Activated CD4-positive, alpha-beta T cell treated with anti-CD3 and anti-CD28 coated beads for 48 hours (primary cell): ENCODE measurements at regions not wholly inside any gene's neighbourhood (a gene's known extent, or its start where the extent isn't known, plus 50 kb on each side); places are given as distances from the start of the nearest gene placed in this dataset.
"Not testable (repeated sequence)": the region's sequence is repeated elsewhere in the genome, so short reads cannot be mapped to it uniquely, and the experiment has no call there.

ENCODE experiments used
- DNase-seq: peaks from one replicate; pipeline ENCODE4 v3.0.0-alpha.2; 2020

DNA sequence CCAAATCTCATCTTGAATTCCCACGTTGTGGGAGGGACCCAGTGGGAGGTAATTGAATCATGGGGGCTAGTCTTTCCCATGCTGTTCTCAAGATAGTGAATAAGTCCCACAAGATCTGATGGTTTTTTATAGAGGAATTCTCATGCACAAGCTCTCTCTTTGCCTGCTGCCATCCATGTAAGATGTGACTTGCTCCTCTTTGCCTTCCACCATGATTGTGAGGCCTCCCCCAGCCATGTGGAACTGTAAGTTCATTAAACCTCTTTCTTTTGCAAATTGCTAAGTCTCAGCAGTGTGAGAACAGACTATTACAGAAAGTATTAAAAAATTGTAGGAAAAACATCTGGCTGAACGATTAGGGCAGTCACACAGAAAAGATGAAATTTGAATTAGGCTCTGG is 921.8 kb downstream of the MCTP2 start:
- not testable (repeated sequence) for DNase-seq

DNA sequence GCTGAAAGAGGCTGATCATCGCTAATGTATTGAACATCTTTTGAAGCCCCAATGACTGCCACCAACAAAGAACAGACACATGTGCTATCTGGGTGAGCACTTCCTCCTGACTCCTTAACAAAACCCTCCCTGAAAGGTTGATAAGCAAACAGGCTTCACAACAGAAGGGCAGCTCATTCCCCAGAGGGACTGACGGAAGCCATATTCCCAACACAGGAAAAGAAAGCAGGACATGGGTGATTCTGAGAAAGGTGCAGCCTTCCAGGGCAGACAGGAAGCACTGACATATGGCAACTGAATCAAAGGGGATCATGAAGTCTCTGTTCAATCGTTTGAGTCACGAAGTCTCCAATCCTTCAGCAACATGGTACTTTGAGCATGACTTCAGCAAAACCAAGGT is 929.0 kb downstream of the MCTP2 start:
- DNase-seq = no peak

GRCh38 chr15:95162069-95162468 is 930.7 kb downstream of the MCTP2 start:
- no peak for DNase-seq

GRCh38 chr15:95162531-95162930 is 931.2 kb downstream of the MCTP2 start:
- DNase-seq = no peak

DNA sequence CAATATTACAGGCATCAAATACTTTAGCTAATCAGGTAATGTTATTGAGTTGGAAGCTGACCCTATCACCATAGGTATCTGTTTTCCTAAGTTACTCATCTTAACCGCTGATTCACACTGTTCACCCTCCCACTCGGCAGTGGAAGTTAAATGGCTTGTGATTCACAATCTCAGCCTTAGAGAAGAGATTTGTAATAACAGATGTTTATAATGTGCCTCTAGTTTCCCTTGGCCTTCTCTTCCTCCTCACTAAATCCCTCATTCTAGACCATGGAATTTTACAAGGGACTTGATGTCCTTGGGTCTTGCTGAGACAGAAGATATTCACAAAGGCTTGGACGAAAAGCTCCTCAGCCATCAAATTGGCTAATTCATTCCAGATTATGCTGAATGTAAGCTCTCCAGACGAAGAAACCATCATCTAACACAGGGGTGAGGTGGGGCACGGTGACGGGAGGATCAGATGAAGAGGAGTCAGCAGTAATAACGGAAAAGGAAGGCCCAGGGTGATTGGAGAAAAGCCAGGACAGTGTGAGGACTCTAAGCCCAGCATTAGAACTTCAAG is 931.7 kb downstream of the MCTP2 start:
- DNase-seq = no peak

DNA sequence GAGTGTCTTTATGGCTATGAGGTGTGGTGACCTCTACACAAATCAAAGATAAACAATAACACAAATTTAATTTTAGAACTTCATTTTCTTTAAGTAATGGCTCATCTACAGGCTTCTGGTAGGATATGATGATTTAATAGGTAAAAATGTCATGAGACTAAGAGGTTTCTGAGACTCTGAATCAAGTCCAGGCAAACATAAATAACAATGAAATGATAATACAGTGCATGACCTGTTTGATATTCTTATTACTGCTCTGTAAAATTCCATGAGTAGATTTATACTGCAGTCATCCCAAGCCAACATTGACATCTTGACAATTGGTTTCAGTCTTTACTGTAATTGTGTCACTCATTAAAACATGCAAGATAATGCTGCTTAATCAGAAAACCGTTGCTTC is 936.8 kb downstream of the MCTP2 start:
- DNase-seq = no peak

- DNase-seq = no peak
These were observed 937.6 kb downstream of the MCTP2 start for GRCh38 chr15:95168951-95169431.

GRCh38 chr15:95169541-95170459 is 938.4 kb downstream of the MCTP2 start:
- DNase-seq = no peak

DNA sequence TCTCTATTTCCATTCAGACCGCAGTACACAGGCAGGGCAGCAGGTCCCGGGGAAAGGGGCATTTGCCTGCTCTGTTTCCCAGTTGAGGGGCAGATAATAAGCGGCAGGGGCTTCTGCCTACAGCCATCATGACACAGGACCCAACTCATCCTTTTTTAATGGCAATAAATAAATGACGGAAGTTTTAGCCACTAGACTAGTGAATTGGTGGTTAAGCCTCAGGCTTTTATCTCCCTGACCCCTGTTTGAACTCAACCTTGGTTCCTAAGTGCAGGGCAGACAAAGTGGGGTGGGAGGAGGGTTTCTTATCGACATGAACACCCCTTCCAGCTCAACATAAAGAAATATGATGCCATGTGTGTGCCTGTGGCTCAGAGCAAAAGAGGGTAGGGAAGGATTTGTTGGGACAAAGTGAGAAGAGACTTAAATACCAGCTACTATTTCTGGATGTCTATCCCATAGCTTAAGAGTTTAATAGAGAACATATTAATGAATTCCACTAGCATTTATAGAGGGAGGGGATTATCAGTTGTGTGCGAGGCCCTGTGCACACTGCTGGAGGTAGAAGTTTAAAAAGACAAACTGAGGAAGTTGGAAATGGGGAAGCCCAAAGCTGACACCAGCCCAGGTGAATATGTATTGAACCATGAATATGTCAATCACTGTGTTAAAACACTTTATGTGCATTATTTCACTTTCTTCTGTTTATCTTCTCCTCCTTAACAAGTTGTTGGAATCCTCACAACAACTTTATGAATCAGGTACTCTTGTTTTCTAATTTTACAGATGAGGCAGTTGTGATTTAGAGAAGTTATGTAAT is 939.4 kb downstream of the MCTP2 start:
- DNase-seq = no peak

DNA sequence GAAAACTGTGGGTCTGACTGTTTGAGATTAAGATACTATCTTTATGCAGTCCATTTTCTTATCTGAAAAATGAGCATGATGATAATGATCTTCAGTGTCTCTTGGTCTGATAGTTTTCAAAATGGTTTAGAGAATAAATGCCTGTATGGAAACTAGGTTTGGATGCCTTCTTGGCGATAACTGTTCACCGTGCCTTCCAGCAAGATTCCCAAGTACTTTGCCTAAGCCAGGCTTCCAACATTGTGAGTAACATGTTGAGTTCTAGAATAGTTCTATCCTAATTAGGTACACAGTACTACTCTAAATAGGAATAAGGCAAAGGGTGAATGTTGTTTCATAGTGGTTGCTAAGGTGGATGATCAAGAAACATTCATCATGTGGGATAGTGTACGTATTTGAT is 940.2 kb downstream of the MCTP2 start:
- DNase-seq = no peak

DNA sequence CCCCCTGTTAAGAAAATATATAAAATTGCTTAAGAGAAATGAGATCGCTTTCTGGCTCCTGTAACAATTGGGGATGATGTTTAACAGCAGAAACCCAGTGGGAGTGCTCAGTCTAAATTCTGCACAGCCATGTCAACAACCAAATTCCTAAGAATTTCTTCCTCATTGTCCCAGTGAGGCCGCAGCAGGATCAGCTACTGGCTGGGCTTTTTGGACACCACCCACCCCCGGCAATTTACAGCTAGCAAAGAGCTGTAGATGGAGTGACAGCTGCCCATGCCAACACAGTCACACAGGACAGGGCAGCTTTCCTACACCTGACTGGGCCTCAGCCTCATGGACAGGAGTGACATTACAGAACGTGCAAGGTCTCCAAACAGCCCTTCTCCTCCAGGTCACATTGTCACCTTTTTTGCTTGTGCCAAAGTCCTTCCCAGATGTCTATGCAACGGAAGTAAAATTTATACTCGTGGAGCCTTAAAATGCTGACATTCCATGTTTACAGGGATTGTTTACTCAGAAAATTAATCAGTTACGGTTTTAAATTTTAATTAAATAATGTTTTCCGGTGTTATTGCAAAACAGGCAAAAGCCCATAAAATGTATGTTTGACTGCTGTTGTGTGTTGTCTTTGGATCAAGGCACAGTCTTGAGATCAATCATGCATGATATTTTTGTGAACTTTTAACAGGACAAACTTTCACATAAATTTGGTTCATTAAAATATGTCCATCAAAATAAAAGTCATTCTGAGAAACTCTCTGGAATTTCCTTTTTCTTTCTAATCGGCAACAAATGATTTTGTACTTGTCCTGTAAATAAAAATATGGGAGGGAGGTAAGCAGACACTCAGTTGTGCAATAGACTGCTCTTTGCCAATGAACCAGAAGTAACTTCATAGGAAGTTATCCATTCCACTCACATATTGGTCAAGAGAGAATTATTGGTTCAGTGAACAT is 943.2 kb downstream of the MCTP2 start:
- no peak for DNase-seq

- no peak for DNase-seq
These were observed 944.7 kb downstream of the MCTP2 start for GRCh38 chr15:95175914-95176658.

GRCh38 chr15:95176794-95177577 is 945.6 kb downstream of the MCTP2 start:
- DNase-seq = no peak

DNA sequence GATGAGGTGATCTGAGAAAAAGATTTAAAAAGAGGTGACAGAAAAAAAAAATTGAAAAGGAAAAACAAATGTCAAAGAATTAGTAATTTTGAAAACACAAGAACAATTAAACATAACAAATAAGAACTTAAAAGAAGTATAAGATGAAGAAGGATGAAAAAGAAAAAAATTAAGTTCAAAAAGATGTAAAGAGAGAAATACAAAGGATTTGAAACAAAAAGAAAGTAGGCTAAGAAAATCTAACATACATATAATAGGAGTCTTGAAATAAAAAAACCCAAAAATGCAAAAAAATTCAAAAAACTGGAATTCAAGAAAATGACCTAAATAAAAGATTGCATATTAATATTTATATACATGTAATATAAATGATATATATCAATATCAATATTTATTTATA is 949.2 kb downstream of the MCTP2 start:
- no peak for DNase-seq

GRCh38 chr15:95182091-95182490 is 950.7 kb downstream of the MCTP2 start:
- DNase-seq = no peak

DNA sequence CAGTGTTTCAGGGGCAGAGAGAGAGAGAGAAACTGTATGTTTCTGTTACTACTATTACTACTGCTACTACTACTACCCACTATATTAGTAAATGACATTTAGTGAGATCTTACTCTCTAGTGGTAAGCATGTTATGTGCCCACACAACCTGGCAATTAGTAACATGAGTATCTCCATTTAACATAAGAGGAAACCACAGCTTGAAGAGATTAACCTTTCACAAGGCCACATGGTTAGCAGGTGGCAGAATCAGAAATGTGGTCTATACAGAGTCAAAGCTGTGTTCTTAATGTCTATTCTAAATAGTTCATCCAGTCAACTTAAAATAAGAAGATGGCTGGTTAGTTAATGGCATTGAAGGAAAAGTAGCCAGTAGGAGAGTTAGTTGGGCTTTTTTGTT is 961.6 kb downstream of the MCTP2 start:
- DNase-seq = no peak

DNA sequence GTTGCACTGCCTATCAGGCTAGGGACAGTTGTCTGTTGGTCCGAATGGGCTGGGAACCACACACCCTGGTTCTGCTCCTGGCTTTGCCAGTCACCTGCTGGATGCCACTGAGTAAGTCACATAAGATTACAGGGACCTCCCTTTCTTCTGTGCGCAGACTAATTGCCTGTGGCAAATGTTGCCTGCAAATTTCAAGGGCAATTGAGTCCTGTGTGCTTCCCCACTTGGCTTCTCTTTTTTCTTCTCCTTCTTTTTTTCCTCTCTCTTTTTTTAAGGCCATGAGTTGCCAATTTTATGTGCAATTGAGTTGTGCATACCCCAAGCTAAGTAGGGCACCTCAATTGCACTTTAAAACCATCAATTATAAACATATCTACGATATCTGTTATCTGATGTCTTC is 963.4 kb downstream of the MCTP2 start:
- DNase-seq = no peak

DNA sequence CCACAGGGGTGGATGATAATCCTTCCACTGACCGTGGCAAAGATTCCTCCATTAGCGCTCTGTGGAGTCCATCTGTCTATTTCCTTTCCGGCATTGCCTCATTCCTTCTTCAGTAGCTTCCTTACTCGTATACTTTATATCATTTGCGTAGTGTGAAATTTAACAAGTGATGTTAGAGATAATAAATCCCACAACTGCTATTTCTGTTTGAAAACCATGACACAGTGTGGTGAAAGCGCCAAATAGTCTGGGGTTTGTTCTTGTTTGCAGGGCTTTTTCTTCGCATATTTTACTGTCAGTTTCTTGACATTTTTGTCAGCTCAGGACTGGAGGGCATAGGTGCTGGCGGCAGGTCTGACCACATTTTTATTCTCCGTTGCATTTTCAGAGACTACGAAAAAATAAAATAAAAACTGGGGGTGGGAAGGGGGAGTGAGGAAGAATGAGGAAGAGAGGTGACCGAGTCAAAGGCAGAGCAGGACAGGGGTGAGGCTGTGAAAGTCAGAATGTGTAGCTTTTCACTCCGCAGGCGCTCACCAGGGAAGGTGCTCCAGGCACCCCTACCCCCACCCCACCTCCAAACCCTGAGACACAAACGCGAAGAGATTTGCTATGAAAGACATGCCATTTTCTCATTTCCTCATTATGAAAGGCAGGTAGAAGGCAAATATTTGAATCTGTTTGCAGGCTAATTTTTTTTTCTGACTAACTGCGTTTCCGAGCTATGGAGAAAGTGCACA is 965.0 kb downstream of the MCTP2 start:
- DNase-seq = no peak

GRCh38 chr15:95202569-95203349 is 971.4 kb downstream of the MCTP2 start:
- no peak for DNase-seq
